ENCODE measurements at regions not wholly inside any gene's neighbourhood (a gene's known extent, or its start where the extent isn't known, plus 50 kb on each side); places are given as distances from the start of the nearest gene placed in this dataset.

DNA sequence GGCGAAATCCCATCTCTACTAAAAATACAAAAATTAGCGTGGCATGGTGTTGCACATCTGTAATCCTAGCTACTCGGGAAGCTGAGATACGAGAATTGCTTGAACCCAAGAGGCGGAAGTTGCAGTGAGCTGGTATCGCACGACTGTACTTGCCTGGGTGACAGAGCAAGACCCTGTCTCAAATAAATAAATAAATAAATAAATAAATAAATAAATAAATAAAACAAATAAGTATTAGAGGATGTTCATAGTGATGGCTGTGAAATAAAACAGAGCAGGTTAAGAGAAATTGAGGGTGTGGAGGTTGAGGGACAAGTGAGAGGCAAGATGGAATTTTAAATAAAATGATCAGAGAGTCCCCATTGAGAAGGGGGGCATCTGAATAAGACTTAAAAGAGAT lies 124.7 kb upstream of the DST start:
- no peaks in the 10 kb centered on the region for H3K9me3 Mint-ChIP-seq
- peaks cover 98% of the 10 kb centered on the region for H3K79me2 ChIP-seq (replicated peaks; ENCODE audit: insufficient read depth)
- H3K9me2 ChIP-seq (ENCODE audit: insufficient read depth) = no peaks in the 10 kb centered on the region
- no peak overlapping the region for H2AFZ ChIP-seq
- no peaks in the 10 kb centered on the region for H3K36me3 ChIP-seq (ENCODE audit: insufficient read depth)
- 0 out of 2 replicates have a peak overlapping the region, but pooled peaks have one; percentile 7 for H3K27ac ChIP-seq (ENCODE audit: low read depth)
- no peak overlapping the region for H3K4me3 ChIP-seq
- H3K4me2 ChIP-seq = no peak overlapping the region
- no peaks in the 10 kb centered on the region for H3K27me3 ChIP-seq (ENCODE audit: insufficient read depth)
- peaks cover 55% of the 10 kb centered on the region for H3K4me1 Mint-ChIP-seq
- peak overlapping the region; percentile 10; the same call in 1 of the 2 replicates for H3K27ac Mint-ChIP-seq
- H3K27me3 Mint-ChIP-seq (ENCODE audit: insufficient read depth, low read depth, poor library complexity) = peaks cover 5% of the 10 kb centered on the region
- H3K4me1 ChIP-seq (ENCODE audit: insufficient read depth) = peaks cover 58% of the 10 kb centered on the region
- H3F3A ChIP-seq (replicated peaks; ENCODE audit: low read depth) = peaks cover 7% of the 10 kb centered on the region; the same call in 1 of the 2 replicates
- no peaks in the 10 kb centered on the region for H3K36me3 Mint-ChIP-seq (ENCODE audit: low read depth)
- H4K20me1 ChIP-seq (replicated peaks; ENCODE audit: insufficient read depth) = 0 out of 2 replicates have a peak, but pooled peaks cover 6% of the 10 kb centered on the region
- TF ChIP-seq JUNB (IDR thresholded peaks at IDR 0.05; ENCODE audit: unreplicated experiment) (no peak), ETS1 (IDR thresholded peaks at IDR 0.05) (no peak), EZH2phosphoT487 (IDR thresholded peaks at IDR 0.05; ENCODE audit: unreplicated experiment) (no peak), CTCF (conservative IDR thresholded peaks at IDR 0.05; ENCODE audit: low read depth in 2 of 2) (no peak), STAT1 (IDR thresholded peaks at IDR 0.05; ENCODE audit: unreplicated experiment) (no peak), POLR2AphosphoS5 (IDR thresholded peaks at IDR 0.05; ENCODE audit: low read depth) (no peak), ZNF114 (CRISPR knock-in tag; IDR thresholded peaks at IDR 0.05) (no peak), NANOG (IDR thresholded peaks at IDR 0.05; ENCODE audit: borderline replicate concordance) (no peak), CREB1 (CRISPR knock-in tag; IDR thresholded peaks at IDR 0.05; ENCODE audit: low read depth) (no peak), EZH2 (IDR thresholded peaks at IDR 0.05; ENCODE audit: low read depth, unreplicated experiment) (no peak), ZNF331 (CRISPR knock-in tag; IDR thresholded peaks at IDR 0.05; ENCODE audit: low read depth) (no peak)
- TF ChIP-seq, protein P1, sequence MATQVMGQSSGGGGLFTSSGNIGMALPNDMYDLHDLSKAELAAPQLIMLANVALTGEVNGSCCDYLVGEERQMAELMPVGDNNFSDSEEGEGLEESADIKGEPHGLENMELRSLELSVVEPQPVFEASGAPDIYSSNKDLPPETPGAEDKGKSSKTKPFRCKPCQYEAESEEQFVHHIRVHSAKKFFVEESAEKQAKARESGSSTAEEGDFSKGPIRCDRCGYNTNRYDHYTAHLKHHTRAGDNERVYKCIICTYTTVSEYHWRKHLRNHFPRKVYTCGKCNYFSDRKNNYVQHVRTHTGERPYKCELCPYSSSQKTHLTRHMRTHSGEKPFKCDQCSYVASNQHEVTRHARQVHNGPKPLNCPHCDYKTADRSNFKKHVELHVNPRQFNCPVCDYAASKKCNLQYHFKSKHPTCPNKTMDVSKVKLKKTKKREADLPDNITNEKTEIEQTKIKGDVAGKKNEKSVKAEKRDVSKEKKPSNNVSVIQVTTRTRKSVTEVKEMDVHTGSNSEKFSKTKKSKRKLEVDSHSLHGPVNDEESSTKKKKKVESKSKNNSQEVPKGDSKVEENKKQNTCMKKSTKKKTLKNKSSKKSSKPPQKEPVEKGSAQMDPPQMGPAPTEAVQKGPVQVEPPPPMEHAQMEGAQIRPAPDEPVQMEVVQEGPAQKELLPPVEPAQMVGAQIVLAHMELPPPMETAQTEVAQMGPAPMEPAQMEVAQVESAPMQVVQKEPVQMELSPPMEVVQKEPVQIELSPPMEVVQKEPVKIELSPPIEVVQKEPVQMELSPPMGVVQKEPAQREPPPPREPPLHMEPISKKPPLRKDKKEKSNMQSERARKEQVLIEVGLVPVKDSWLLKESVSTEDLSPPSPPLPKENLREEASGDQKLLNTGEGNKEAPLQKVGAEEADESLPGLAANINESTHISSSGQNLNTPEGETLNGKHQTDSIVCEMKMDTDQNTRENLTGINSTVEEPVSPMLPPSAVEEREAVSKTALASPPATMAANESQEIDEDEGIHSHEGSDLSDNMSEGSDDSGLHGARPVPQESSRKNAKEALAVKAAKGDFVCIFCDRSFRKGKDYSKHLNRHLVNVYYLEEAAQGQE (IDR thresholded peaks at IDR 0.05; ENCODE audit: unreplicated experiment) = no peak
- TF ChIP-seq, protein P2, sequence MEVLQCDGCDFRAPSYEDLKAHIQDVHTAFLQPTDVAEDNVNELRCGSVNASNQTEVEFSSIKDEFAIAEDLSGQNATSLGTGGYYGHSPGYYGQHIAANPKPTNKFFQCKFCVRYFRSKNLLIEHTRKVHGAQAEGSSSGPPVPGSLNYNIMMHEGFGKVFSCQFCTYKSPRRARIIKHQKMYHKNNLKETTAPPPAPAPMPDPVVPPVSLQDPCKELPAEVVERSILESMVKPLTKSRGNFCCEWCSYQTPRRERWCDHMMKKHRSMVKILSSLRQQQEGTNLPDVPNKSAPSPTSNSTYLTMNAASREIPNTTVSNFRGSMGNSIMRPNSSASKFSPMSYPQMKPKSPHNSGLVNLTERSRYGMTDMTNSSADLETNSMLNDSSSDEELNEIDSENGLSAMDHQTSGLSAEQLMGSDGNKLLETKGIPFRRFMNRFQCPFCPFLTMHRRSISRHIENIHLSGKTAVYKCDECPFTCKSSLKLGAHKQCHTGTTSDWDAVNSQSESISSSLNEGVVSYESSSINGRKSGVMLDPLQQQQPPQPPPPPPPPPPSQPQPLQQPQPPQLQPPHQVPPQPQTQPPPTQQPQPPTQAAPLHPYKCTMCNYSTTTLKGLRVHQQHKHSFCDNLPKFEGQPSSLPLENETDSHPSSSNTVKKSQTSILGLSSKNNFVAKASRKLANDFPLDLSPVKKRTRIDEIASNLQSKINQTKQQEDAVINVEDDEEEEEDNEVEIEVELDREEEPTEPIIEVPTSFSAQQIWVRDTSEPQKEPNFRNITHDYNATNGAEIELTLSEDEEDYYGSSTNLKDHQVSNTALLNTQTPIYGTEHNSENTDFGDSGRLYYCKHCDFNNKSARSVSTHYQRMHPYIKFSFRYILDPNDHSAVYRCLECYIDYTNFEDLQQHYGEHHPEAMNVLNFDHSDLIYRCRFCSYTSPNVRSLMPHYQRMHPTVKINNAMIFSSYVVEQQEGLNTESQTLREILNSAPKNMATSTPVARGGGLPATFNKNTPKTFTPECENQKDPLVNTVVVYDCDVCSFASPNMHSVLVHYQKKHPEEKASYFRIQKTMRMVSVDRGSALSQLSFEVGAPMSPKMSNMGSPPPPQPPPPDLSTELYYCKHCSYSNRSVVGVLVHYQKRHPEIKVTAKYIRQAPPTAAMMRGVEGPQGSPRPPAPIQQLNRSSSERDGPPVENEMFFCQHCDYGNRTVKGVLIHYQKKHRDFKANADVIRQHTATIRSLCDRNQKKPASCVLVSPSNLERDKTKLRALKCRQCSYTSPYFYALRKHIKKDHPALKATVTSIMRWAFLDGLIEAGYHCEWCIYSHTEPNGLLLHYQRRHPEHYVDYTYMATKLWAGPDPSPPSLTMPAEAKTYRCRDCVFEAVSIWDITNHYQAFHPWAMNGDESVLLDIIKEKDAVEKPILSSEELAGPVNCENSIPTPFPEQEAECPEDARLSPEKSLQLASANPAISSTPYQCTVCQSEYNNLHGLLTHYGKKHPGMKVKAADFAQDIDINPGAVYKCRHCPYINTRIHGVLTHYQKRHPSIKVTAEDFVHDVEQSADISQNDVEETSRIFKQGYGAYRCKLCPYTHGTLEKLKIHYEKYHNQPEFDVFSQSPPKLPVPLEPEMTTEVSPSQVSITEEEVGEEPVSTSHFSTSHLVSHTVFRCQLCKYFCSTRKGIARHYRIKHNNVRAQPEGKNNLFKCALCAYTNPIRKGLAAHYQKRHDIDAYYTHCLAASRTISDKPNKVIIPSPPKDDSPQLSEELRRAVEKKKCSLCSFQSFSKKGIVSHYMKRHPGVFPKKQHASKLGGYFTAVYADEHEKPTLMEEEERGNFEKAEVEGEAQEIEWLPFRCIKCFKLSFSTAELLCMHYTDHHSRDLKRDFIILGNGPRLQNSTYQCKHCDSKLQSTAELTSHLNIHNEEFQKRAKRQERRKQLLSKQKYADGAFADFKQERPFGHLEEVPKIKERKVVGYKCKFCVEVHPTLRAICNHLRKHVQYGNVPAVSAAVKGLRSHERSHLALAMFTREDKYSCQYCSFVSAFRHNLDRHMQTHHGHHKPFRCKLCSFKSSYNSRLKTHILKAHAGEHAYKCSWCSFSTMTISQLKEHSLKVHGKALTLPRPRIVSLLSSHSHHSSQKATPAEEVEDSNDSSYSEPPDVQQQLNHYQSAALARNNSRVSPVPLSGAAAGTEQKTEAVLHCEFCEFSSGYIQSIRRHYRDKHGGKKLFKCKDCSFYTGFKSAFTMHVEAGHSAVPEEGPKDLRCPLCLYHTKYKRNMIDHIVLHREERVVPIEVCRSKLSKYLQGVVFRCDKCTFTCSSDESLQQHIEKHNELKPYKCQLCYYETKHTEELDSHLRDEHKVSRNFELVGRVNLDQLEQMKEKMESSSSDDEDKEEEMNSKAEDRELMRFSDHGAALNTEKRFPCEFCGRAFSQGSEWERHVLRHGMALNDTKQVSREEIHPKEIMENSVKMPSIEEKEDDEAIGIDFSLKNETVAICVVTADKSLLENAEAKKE (CRISPR knock-in tag; IDR thresholded peaks at IDR 0.05) = no peak
- no peak for DNase-seq (ENCODE audit: low spot score)
- no peak overlapping the region for H3K4me3 Mint-ChIP-seq
- ATAC-seq = no peak

All from GM23338 (cell line).